Thyroid gland (tissue), 4 donors: ENCODE measurements at regions not wholly inside any gene's neighbourhood (a gene's known extent, or its start where the extent isn't known, plus 50 kb on each side); places are given as distances from the start of the nearest gene placed in this dataset.

Experiments
- DNase-seq, 2 donors: peaks; one replicate each; pipeline ENCODE4 v3.0.0-alpha.2; 2019
- H3K27ac ChIP-seq, 3 donors: fragments of 200-600 bp; sonication (generic); 1 replicate in 2 of 3; 2 replicates in 1 of 3; pipeline ENCODE4 v1.5.1; 2016 to 2019; ENCODE audit warnings: mild to moderate bottlenecking in 1 of 3, moderate library complexity in 1 of 3
- H3K27me3 ChIP-seq: fragments of 200-600 bp; sonication (generic); one replicate; pipeline ENCODE4 v1.5.1; 2019
- H3K36me3 ChIP-seq, 2 donors: fragments of 200-600 bp; sonication (generic); one replicate each; pipeline ENCODE4 v1.5.1; 2016 to 2019
- H3K4me1 ChIP-seq, 2 donors: fragments of 200-600 bp; sonication (generic); one replicate each; pipeline ENCODE4 v1.5.1; 2017 to 2019
- H3K4me3 ChIP-seq, 3 donors: fragments of 200-600 bp; sonication (generic); replicated peaks in 1 of 3; 1 replicate in 2 of 3; 2 replicates in 1 of 3; pipeline ENCODE4 v1.5.1; 2016; ENCODE audit warnings: mild to moderate bottlenecking in 1 of 3
- H3K9me3 ChIP-seq: fragments of 200-600 bp; sonication (generic); one replicate; pipeline ENCODE4 v1.5.1; 2017
- POLR2A ChIP-seq, 2 donors: fragments of 450-650 bp; IDR thresholded peaks; one replicate each; pipeline ENCODE4 v1.6.1; 2017; ENCODE audit warnings: antibody characterized with exemption in 2 of 2, mild to moderate bottlenecking in 2 of 2, moderate library complexity in 1 of 2
- WGBS, 2 donors: methylation state at CpG; one replicate each; pipeline ENCODE4 v1.1.5; 2017; 5-methylcytosine and 5-hydroxymethylcytosine counted together
- intact Hi-C: fragments of 100-400 bp; cut with DNase I; formaldehyde crosslinking; loops from one replicate; pipeline ENCODE4 v1.15.1; 2023
- TF ChIP-seq, protein P1 (sequence below), 6 experiments: fragments of 200-600 bp in 3 of 6; fragments of 450-650 bp in 3 of 6; sonication (generic) in 3 of 6; IDR thresholded peaks; one replicate each; pipeline ENCODE4 v1.5.1; 2016 to 2019; ENCODE audit warnings: antibody characterized with exemption in 6 of 6, mild to moderate bottlenecking in 2 of 6, inconsistent platforms in 1 of 6, moderate library complexity in 1 of 6

DNA sequence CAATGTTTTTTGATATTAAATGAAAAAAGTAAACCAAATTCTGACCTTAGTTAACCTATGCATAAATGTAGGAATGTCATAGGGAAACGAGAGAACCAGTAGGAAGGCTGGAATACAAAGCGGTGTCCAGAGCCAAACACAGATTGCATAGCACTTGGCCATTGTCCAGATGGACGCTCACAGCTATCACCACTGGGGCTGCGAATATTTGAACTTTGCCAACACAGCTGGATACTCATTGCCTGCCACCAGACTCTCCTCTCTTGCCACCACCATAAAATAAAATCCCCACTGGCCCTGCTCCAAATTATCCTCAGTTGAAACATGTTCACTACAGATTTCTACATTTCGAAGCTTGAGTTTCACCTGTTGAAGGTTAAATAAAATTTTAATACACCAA is 159.3 kb upstream of the GULP1 start:
- intact Hi-C loops = no loop called here
- Histone ChIP-seq H3K4me3 (no peak overlapping the region), H3K27me3 (no peaks in the 10 kb centered on the region), H3K27ac (no peak overlapping the region), H3K36me3 (no peaks in the 10 kb centered on the region), H3K9me3 (no peaks in the 10 kb centered on the region), H3K4me1 (no peaks in the 10 kb centered on the region)
- TF ChIP-seq, protein P1, sequence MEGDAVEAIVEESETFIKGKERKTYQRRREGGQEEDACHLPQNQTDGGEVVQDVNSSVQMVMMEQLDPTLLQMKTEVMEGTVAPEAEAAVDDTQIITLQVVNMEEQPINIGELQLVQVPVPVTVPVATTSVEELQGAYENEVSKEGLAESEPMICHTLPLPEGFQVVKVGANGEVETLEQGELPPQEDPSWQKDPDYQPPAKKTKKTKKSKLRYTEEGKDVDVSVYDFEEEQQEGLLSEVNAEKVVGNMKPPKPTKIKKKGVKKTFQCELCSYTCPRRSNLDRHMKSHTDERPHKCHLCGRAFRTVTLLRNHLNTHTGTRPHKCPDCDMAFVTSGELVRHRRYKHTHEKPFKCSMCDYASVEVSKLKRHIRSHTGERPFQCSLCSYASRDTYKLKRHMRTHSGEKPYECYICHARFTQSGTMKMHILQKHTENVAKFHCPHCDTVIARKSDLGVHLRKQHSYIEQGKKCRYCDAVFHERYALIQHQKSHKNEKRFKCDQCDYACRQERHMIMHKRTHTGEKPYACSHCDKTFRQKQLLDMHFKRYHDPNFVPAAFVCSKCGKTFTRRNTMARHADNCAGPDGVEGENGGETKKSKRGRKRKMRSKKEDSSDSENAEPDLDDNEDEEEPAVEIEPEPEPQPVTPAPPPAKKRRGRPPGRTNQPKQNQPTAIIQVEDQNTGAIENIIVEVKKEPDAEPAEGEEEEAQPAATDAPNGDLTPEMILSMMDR (IDR thresholded peaks at IDR 0.05) = no peak
- no peak for TF ChIP-seq POLR2A (IDR thresholded peaks at IDR 0.05)
- 63 to 67% methylated on average over 5 of the region's 5 CpGs for WGBS, 2 donors
- peak; percentile 3 to 8 for DNase-seq

DNA sequence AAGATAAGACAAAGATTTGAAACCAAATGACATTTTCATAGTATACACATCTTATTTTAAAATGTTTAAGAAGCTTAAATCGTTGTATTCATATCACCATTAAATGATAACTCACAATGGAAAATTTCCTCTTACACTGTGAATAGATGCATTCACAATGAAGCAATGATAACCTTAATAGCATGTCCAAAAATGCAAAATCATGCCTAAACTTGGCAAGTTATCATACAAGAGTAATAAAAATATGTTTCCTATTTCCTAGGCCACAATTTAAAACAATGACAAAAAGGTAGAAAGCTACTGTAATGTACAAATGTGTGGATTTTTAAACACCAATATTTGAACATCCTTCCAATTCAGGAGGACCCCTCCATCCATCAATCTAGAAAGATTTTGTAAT is 157.4 kb upstream of the GULP1 start:
- no peak overlapping the region for H3K27ac ChIP-seq
- TF ChIP-seq, protein P1 (IDR thresholded peaks at IDR 0.05) = no peak
- TF ChIP-seq POLR2A (IDR thresholded peaks at IDR 0.05) = no peak
- no peaks in the 10 kb centered on the region for H3K36me3 ChIP-seq
- no peak for DNase-seq
- no peaks in the 10 kb centered on the region for H3K27me3 ChIP-seq
- no peak overlapping the region for H3K4me3 ChIP-seq
- H3K9me3 ChIP-seq = no peaks in the 10 kb centered on the region
- no peaks in the 10 kb centered on the region for H3K4me1 ChIP-seq
- 63 to 71% methylated on average over 1 of the region's 1 CpG for WGBS, 2 donors
- intact Hi-C loops = no loop called here

DNA sequence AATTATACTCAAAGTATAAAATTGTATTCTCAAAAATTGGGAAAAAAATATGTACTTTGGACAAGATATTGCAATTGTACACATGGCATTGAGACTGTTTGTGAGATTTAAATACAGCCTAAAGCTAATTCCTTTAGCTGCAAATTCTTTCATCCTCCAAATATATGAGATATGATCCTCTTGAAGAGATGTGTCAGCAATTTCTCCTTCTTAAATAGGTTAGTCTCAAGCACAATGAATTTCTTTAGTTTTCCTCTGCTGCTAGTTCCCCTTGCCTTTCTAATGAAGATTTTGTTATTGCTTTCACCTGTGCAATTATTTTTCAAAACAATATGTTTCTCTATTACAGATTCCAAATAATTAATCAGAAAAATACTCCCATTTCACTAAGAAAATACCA is 153.4 kb upstream of the GULP1 start:
- no peaks in the 10 kb centered on the region for H3K36me3 ChIP-seq

DNA sequence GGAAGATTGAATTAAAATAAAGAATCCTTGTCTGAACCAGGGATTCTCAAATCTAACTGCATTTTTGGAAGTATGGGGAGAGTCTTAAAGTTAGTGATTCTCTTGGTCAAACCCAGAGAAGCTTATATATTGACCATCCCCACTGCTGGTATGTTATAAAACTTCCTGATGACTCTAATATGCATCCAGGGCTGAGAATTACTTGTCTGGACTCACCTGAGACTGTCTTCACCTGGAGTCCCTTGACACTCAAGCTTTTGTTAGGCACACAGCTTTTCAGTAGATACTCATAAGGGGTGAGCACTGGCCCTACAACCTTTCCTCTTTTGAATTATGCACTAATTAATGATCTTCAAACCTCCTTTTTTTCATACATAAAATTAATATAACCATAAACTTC is 149.6 kb upstream of the GULP1 start:
- Histone ChIP-seq H3K36me3 (no peaks in the 10 kb centered on the region), H3K4me3 (no peak overlapping the region), H3K9me3 (no peaks in the 10 kb centered on the region), H3K4me1 (no peaks in the 10 kb centered on the region), H3K27me3 (no peaks in the 10 kb centered on the region), H3K27ac (no peak overlapping the region)
- no peak for TF ChIP-seq POLR2A (IDR thresholded peaks at IDR 0.05)
- TF ChIP-seq, protein P1 (IDR thresholded peaks at IDR 0.05) = no peak
- intact Hi-C loops = no loop called here
- no peak for DNase-seq

More for the DNA sequence above, 153.4 kb upstream of the GULP1 start:
- no peak for DNase-seq
- Histone ChIP-seq H3K4me1 (no peaks in the 10 kb centered on the region), H3K27ac (no peak overlapping the region), H3K9me3 (no peaks in the 10 kb centered on the region), H3K27me3 (no peaks in the 10 kb centered on the region), H3K4me3 (no peak overlapping the region)
- intact Hi-C loops = no loop called here
- no peak for TF ChIP-seq POLR2A (IDR thresholded peaks at IDR 0.05)
- TF ChIP-seq, protein P1 (IDR thresholded peaks at IDR 0.05) = no peak

DNA sequence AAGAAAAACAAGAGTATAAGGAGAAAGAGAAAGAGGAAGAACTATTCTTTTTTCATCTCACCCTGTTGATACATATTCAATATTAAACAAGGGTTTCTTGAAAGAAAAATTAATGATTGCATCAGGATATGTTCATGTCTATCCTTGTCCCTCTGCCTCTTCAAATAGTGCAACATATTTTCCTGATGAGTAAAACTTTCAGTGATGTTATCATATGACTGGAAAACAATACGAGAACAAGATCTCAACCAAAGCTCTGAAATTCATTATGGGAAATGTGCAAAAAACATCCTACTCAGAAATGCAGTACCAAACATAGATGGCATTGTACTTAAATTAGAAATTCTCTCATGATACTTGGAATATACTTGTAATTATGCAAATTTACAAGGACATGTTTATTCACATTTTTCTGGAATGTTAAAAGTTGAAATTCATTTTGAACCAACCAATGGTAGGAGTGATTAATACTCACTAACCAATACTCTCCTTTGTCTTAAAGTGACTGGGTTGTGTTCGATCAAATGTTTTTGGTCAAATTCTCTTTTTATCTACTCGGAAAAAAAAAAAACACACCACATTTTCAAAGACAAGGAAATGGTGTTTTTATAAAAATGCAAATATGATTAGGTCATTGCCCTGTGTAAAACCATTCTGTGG is 148.9 kb upstream of the GULP1 start:
- H3K9me3 ChIP-seq = no peaks in the 10 kb centered on the region
- no peak overlapping the region for H3K4me3 ChIP-seq
- TF ChIP-seq POLR2A (IDR thresholded peaks at IDR 0.05) = no peak
- no peak for DNase-seq
- H3K27me3 ChIP-seq = no peaks in the 10 kb centered on the region
- intact Hi-C loops = no loop called here
- H3K4me1 ChIP-seq = no peaks in the 10 kb centered on the region
- WGBS, 2 donors = 61 to 70% methylated on average over 3 of the region's 3 CpGs
- H3K27ac ChIP-seq = no peak overlapping the region
- no peaks in the 10 kb centered on the region for H3K36me3 ChIP-seq

DNA sequence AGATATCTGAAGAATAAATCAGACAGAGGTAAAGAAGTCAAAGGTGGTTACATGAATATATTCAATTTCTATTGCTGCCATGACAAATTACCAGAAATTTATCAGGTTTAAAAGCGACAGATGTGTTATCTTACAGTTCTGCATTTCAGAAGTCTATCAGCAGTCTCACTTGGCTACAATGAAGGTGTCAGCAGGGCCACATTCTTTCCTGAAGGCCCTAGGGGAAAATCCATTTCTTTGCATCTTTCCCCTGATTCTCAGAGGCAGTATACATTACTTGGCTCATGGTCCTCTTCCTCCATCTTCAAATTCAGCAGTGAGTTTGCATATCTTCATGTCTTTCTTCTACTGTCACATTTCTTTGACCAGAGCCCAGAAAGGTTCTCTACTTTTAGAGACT is 145.8 kb upstream of the GULP1 start:
- WGBS, 2 donors = 0 to 2% methylated on average over 1 of the region's 1 CpG
- Histone ChIP-seq H3K27me3 (no peaks in the 10 kb centered on the region), H3K27ac (no peak overlapping the region), H3K4me1 (no peaks in the 10 kb centered on the region), H3K4me3 (no peak overlapping the region), H3K36me3 (no peaks in the 10 kb centered on the region), H3K9me3 (no peaks in the 10 kb centered on the region)
- intact Hi-C loops = no loop called here
- no peak for DNase-seq
- TF ChIP-seq POLR2A (IDR thresholded peaks at IDR 0.05) = no peak
- TF ChIP-seq, protein P1 (IDR thresholded peaks at IDR 0.05) = no peak
